Mesenchymal stem cell (in vitro differentiated cells and primary cell): ENCODE measurements at regions not wholly inside any gene's neighbourhood (a gene's known extent, or its start where the extent isn't known, plus 50 kb on each side); places are given as distances from the start of the nearest gene placed in this dataset.
"Not testable (repeated sequence)": the region's sequence is repeated elsewhere in the genome, so short reads cannot be mapped to it uniquely, and the experiment has no call there.

ENCODE experiments used
- DNase-seq: peaks from one replicate; pipeline ENCODE4 v3.0.0-alpha.2; 2013
- H2AFZ ChIP-seq: one replicate; pipeline ENCODE4 v1.6.1; 2013; ENCODE audit warnings: low read depth, mild to moderate bottlenecking, control low read depth, inconsistent platforms, low read length, moderate library complexity
- H2AK5ac ChIP-seq: 2 replicates; pipeline ENCODE4 v1.6.1; 2013; ENCODE audit warnings: low read length, moderate library complexity, mild to moderate bottlenecking, inconsistent platforms; ENCODE audit not compliant: severe bottlenecking
- H2BK120ac ChIP-seq: one replicate; pipeline ENCODE4 v1.6.1; 2013; ENCODE audit warnings: low read depth, mild to moderate bottlenecking, inconsistent platforms, low read length, moderate library complexity
- H2BK12ac ChIP-seq, 2 experiments: one replicate each; pipeline ENCODE4 v1.6.1; 2013; ENCODE audit warnings: inconsistent platforms in 2 of 2, low read length in 2 of 2, mild to moderate bottlenecking in 2 of 2, moderate library complexity in 2 of 2, control low read depth in 1 of 2
- H2BK15ac ChIP-seq: one replicate; pipeline ENCODE4 v1.6.1; 2013; ENCODE audit warnings: mild to moderate bottlenecking, low read depth, inconsistent platforms; ENCODE audit not compliant: poor library complexity, severe bottlenecking
- H2BK5ac ChIP-seq: 2 replicates; pipeline ENCODE4 v1.6.1; 2013; ENCODE audit warnings: low read depth, mild to moderate bottlenecking, low read length, control low read depth, inconsistent platforms; ENCODE audit not compliant: poor library complexity, severe bottlenecking
- H3K14ac ChIP-seq, 2 experiments: one replicate each; pipeline ENCODE4 v1.6.1; 2013; ENCODE audit warnings: inconsistent platforms in 2 of 2, low read length in 2 of 2, control low read depth in 1 of 2, mild to moderate bottlenecking in 1 of 2, moderate library complexity in 1 of 2
- H3K18ac ChIP-seq, 2 experiments: one replicate each; pipeline ENCODE4 v1.6.1; 2013; ENCODE audit warnings: inconsistent platforms in 2 of 2, low read length in 2 of 2, control low read depth in 1 of 2, low read depth in 1 of 2, mild to moderate bottlenecking in 1 of 2
- H3K23ac ChIP-seq, 2 experiments: one replicate each; pipeline ENCODE4 v1.6.1; 2013; ENCODE audit warnings: inconsistent platforms in 2 of 2, low read length in 2 of 2, mild to moderate bottlenecking in 2 of 2, moderate library complexity in 2 of 2, control low read depth in 1 of 2
- H3K27ac ChIP-seq: 2 replicates; pipeline ENCODE4 v1.5.1; 2013; ENCODE audit warnings: mild to moderate bottlenecking, moderate library complexity, low read length, control low read depth, inconsistent platforms; ENCODE audit not compliant: poor library complexity, severe bottlenecking
- H3K27me3 ChIP-seq, 2 experiments: 2 replicates each; pipeline versions ENCODE4 v1.6.1 to v1.7.0; 2013; ENCODE audit warnings: low read length in 2 of 2, mild to moderate bottlenecking in 2 of 2, moderate library complexity in 2 of 2, control low read depth in 1 of 2, inconsistent platforms in 1 of 2; ENCODE audit not compliant: control insufficient read depth in 1 of 2, insufficient read depth in 1 of 2
- H3K36me3 ChIP-seq, 2 experiments: 2 replicates each; pipeline versions ENCODE4 v1.6.1 to v1.7.0; 2013; ENCODE audit warnings: low read length in 2 of 2, control low read depth in 1 of 2, inconsistent platforms in 1 of 2, low read depth in 1 of 2, mild to moderate bottlenecking in 1 of 2; ENCODE audit not compliant: insufficient read depth in 2 of 2, control insufficient read depth in 1 of 2
- H3K4ac ChIP-seq, 2 experiments: one replicate each; pipeline ENCODE4 v1.6.1; 2013; ENCODE audit warnings: inconsistent platforms in 2 of 2, low read length in 2 of 2, mild to moderate bottlenecking in 2 of 2, moderate library complexity in 2 of 2, control low read depth in 1 of 2, low read depth in 1 of 2
- H3K4me1 ChIP-seq: 2 replicates; pipeline ENCODE4 v1.6.1; 2013; ENCODE audit warnings: low read depth, low read length, control low read depth; ENCODE audit not compliant: control insufficient read depth, insufficient read depth
- H3K4me2 ChIP-seq: 2 replicates; pipeline ENCODE4 v1.6.1; 2013; ENCODE audit warnings: low read length, mild to moderate bottlenecking, inconsistent platforms; ENCODE audit not compliant: poor library complexity, severe bottlenecking
- H3K4me3 ChIP-seq, 2 experiments: 2 replicates each; pipeline versions ENCODE4 v1.5.1 to v1.7.0; 2013; ENCODE audit warnings: low read length in 2 of 2, mild to moderate bottlenecking in 2 of 2, control low read depth in 1 of 2, low read depth in 1 of 2; ENCODE audit not compliant: insufficient read depth in 1 of 2
- H3K79me1 ChIP-seq: replicated peaks from 2 replicates; pipeline ENCODE4 v1.6.1; 2013; ENCODE audit warnings: mild to moderate bottlenecking, control low read depth, low read length, inconsistent platforms; ENCODE audit not compliant: poor library complexity, severe bottlenecking
- H3K9ac ChIP-seq: 2 replicates; pipeline ENCODE4 v1.7.0; 2013; ENCODE audit warnings: mild to moderate bottlenecking, low read length, moderate library complexity
- H3K9me3 ChIP-seq: 2 replicates; pipeline ENCODE4 v1.7.0; 2013; ENCODE audit warnings: mild to moderate bottlenecking, low read length; ENCODE audit not compliant: control insufficient read depth
- H4K8ac ChIP-seq: one replicate; pipeline ENCODE4 v1.6.1; 2013; ENCODE audit warnings: inconsistent platforms, mild to moderate bottlenecking, low read length, moderate library complexity
- H4K91ac ChIP-seq: one replicate; pipeline ENCODE4 v1.6.1; 2013; ENCODE audit warnings: mild to moderate bottlenecking, low read length, inconsistent platforms
- WGBS: methylation state at CpG from one replicate; pipeline ENCODE4 v1.1.7; 2013; ENCODE audit warnings: mixed read lengths; 5-methylcytosine and 5-hydroxymethylcytosine counted together

DNA sequence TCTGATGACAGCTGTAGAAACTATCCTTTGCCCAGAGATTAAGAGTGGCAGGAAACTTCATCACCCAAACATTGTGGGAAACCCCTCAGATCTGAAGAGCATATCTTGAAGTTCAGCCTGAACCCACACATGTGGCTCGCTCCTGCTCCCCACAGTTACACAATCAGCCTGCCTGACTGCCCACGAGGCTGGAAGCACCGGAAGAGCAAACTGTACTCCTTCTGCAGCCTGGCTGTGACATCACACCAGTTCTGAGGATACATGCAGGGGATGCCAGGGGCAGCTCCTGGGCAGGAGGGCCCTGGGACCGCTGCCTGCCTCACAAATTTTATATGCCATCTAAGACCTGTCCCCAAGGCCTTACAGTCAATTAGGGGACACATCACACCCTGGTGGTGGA is 444.4 kb downstream of the BUD13 start:
- Histone ChIP-seq H2BK12ac (no peak overlapping the region), H3K18ac (no peak overlapping the region), H2BK15ac (no peak overlapping the region), H3K9ac (no peak overlapping the region), H2AK5ac (no peak overlapping the region), H3K4me1 (no peaks in the 10 kb centered on the region), H2AFZ (no peak overlapping the region), H3K4me2 (no peak overlapping the region), H3K9me3 (no peaks in the 10 kb centered on the region), H3K36me3 (no peaks in the 10 kb centered on the region), H3K14ac (no peak overlapping the region), H4K91ac (no peak overlapping the region), H2BK120ac (no peak overlapping the region), H3K4ac (no peak overlapping the region), H2BK5ac (no peak overlapping the region), H3K79me1 (no peaks in the 10 kb centered on the region), H3K27ac (no peak overlapping the region), H3K4me3 (no peak overlapping the region), H3K27me3 (no peaks in the 10 kb centered on the region), H4K8ac (no peak overlapping the region), H3K23ac (no peak overlapping the region)
- 64% methylated on average over 3 of the region's 4 CpGs for WGBS
- DNase-seq, result no peak

DNA sequence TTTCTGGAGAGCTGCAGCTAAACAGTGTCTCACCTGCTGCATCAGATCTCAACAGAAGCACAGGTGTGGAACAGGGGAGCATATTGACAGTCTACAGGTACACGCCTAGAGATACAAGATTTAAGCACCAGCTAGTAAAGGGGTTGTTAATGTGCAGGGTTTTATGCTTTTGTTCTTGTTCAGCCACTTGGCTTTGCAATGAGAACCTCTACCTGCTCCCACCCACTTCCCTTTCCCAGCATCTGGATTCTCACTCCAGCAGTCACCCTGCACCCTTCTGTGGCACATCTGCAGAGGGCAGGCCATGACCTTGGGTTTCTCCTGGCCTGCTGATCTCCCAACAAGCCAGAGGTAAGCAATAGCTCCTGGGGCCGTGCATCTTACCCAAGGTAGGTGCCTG is 446.6 kb downstream of the BUD13 start:
- Histone ChIP-seq H2AFZ (no peak overlapping the region), H2BK15ac (no peak overlapping the region), H4K8ac (no peak overlapping the region), H3K4ac (no peak overlapping the region), H3K36me3 (no peaks in the 10 kb centered on the region), H3K18ac (no peak overlapping the region), H3K27me3 (no peaks in the 10 kb centered on the region), H3K4me2 (no peak overlapping the region), H3K9ac (no peak overlapping the region), H3K4me3 (no peak overlapping the region), H3K23ac (no peak overlapping the region), H2AK5ac (no peak overlapping the region), H3K79me1 (no peaks in the 10 kb centered on the region), H3K9me3 (no peaks in the 10 kb centered on the region), H2BK5ac (no peak overlapping the region), H4K91ac (no peak overlapping the region), H3K14ac (no peak overlapping the region), H3K27ac (no peak overlapping the region), H2BK120ac (no peak overlapping the region), H2BK12ac (no peak overlapping the region), H3K4me1 (no peaks in the 10 kb centered on the region)
- DNase-seq, result no peak
- 45% methylated on average over 2 of the region's 2 CpGs for WGBS

DNA sequence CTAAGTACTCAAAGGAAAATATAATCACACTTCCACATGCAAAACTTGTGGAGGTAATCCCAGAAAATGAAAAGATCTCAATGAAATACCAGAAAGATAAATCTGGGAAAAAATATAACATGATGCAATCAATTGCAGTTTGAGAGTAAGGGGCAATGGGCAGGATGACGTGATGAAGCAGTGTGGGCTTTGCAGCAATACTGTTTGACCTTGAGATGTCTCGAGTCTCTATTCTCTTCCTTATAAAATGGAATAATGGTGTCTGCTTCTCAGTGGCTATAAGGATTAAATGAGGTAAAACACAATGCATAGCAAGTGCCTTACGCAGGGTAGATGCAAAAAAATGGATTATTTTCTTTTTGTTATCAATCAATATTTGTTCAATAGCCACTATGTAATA is 447.5 kb downstream of the BUD13 start:
- Histone ChIP-seq H3K14ac (no peak overlapping the region), H3K9ac (no peak overlapping the region), H3K18ac (no peak overlapping the region), H2BK12ac (no peak overlapping the region), H2BK5ac (no peak overlapping the region), H3K27ac (no peak overlapping the region), H4K8ac (no peak overlapping the region), H3K36me3 (no peaks in the 10 kb centered on the region), H2BK120ac (no peak overlapping the region), H3K79me1 (no peaks in the 10 kb centered on the region), H3K4me2 (no peak overlapping the region), H4K91ac (no peak overlapping the region), H2AK5ac (no peak overlapping the region), H3K4me1 (no peaks in the 10 kb centered on the region), H2AFZ (no peak overlapping the region), H3K4me3 (no peak overlapping the region), H3K9me3 (no peaks in the 10 kb centered on the region), H3K27me3 (no peaks in the 10 kb centered on the region), H3K23ac (no peak overlapping the region), H2BK15ac (no peak overlapping the region), H3K4ac (no peak overlapping the region)
- DNase-seq, result no peak
- 57% methylated on average over 1 of the region's 3 CpGs for WGBS

- not testable (repeated sequence) for H2BK120ac ChIP-seq, H3K23ac ChIP-seq, H2BK15ac ChIP-seq, H2AFZ ChIP-seq, H3K36me3 ChIP-seq, H3K4me2 ChIP-seq, H3K4me3 ChIP-seq, H3K27me3 ChIP-seq, H4K91ac ChIP-seq, H4K8ac ChIP-seq, H3K4ac ChIP-seq, H3K27ac ChIP-seq, H3K9me3 ChIP-seq, H2AK5ac ChIP-seq, H3K18ac ChIP-seq, H3K4me1 ChIP-seq, H2BK5ac ChIP-seq, H3K14ac ChIP-seq, H3K79me1 ChIP-seq, DNase-seq, H2BK12ac ChIP-seq, H3K9ac ChIP-seq
- 96% methylated on average over 4 of the region's 6 CpGs for WGBS
Measured at GRCh38 chr11:116324077-116324476, 448.7 kb downstream of the BUD13 start.
